HG02798 (cell line): ENCODE measurements at regions not wholly inside any gene's neighbourhood (a gene's known extent, or its start where the extent isn't known, plus 50 kb on each side); places are given as distances from the start of the nearest gene placed in this dataset.
"Not testable (repeated sequence)": the region's sequence is repeated elsewhere in the genome, so short reads cannot be mapped to it uniquely, and the experiment has no call there.

Experiments used
- ATAC-seq: cut with Tn5 transposase; IDR thresholded peaks from one replicate; pipeline ENCODE4 v1.9.1; 2021; ENCODE audit warnings: mild to moderate bottlenecking; ENCODE audit not compliant: unreplicated experiment, poor library complexity

- no peak for ATAC-seq
Measured at GRCh38 chr5:120260651-120261050, 203.4 kb upstream of the PRR16 start.

GRCh38 chr5:120270498-120270897 lies 193.6 kb upstream of the PRR16 start:
- no peak for ATAC-seq

- no peak for ATAC-seq
Measured at GRCh38 chr5:120293796-120294195, 170.3 kb upstream of the PRR16 start.

- ATAC-seq = no peak
Measured at GRCh38 chr5:120297616-120298015, 166.5 kb upstream of the PRR16 start.

- ATAC-seq = no peak
Measured at GRCh38 chr5:120298981-120299380, 165.1 kb upstream of the PRR16 start.

- no peak for ATAC-seq
Measured at GRCh38 chr5:120304663-120305062, 159.4 kb upstream of the PRR16 start.

GRCh38 chr5:120306303-120306702 lies 157.8 kb upstream of the PRR16 start:
- ATAC-seq = no peak

GRCh38 chr5:120314191-120314590 lies 149.9 kb upstream of the PRR16 start:
- ATAC-seq = no peak

GRCh38 chr5:120320626-120321025 lies 143.5 kb upstream of the PRR16 start:
- no peak for ATAC-seq

- no peak for ATAC-seq
Measured at GRCh38 chr5:120326651-120327050, 137.4 kb upstream of the PRR16 start.

- ATAC-seq = no peak
Measured at GRCh38 chr5:120327180-120327579, 136.9 kb upstream of the PRR16 start.

GRCh38 chr5:120329095-120329494 lies 135.0 kb upstream of the PRR16 start:
- no peak for ATAC-seq

GRCh38 chr5:120330558-120330957 lies 133.5 kb upstream of the PRR16 start:
- ATAC-seq = no peak

- no peak for ATAC-seq
Measured at GRCh38 chr5:120344181-120344580, 119.9 kb upstream of the PRR16 start.

- ATAC-seq = no peak
Measured at GRCh38 chr5:120345947-120346346, 118.2 kb upstream of the PRR16 start.

- ATAC-seq = not testable (repeated sequence)
Measured at GRCh38 chr5:120351071-120351470, 113.0 kb upstream of the PRR16 start.

GRCh38 chr5:120354126-120354525 lies 110.0 kb upstream of the PRR16 start:
- ATAC-seq = no peak

- ATAC-seq = no peak
Measured at GRCh38 chr5:120358949-120359348, 105.2 kb upstream of the PRR16 start.

- no peak for ATAC-seq
Measured at GRCh38 chr5:120361941-120362340, 102.2 kb upstream of the PRR16 start.

- ATAC-seq = no peak
Measured at GRCh38 chr5:120362426-120362825, 101.7 kb upstream of the PRR16 start.

- ATAC-seq = no peak
Measured at GRCh38 chr5:120365656-120366446, 98.2 kb upstream of the PRR16 start.

- ATAC-seq = no peak
Measured at GRCh38 chr5:120367896-120368634, 96.0 kb upstream of the PRR16 start.
